HG02970 (cell line): ENCODE measurements at regions not wholly inside any gene's neighbourhood (a gene's known extent, or its start where the extent isn't known, plus 50 kb on each side); places are given as distances from the start of the nearest gene placed in this dataset.

Experiments
- ATAC-seq: cut with Tn5 transposase; IDR thresholded peaks from one replicate; pipeline ENCODE4 v1.9.1; 2021; ENCODE audit warnings: mild to moderate bottlenecking, moderate library complexity, moderate number of reproducible peaks; ENCODE audit not compliant: unreplicated experiment, low FRiP score

- ATAC-seq: no peak
These were observed 176.8 kb downstream of the LMO4 start for GRCh38 chr1:87505391-87505983.

- no peak for ATAC-seq
These were observed 177.5 kb downstream of the LMO4 start for GRCh38 chr1:87506147-87506546.

GRCh38 chr1:87508247-87508787, 179.6 kb downstream of the LMO4 start:
- no peak for ATAC-seq

GRCh38 chr1:87510540-87510939, 181.9 kb downstream of the LMO4 start:
- no peak for ATAC-seq

DNA sequence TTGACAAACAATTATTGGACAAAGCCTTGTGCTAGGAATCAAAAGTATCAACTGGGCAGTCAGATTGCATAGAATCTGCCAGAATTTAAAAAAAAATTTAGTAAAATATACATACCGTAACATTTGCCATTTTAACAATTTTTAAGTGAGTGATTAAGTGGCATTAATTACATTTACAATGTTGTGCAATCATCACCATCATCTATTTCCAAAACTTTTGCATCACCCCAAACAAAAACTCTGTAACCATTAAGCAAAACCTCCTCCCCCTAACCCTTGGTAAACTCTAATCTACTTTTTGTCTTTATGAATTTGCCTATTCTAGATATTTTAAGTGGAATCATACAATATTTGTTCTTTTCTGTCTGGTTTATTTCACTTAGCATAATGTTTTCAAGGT, 182.8 kb downstream of the LMO4 start:
- no peak for ATAC-seq

DNA sequence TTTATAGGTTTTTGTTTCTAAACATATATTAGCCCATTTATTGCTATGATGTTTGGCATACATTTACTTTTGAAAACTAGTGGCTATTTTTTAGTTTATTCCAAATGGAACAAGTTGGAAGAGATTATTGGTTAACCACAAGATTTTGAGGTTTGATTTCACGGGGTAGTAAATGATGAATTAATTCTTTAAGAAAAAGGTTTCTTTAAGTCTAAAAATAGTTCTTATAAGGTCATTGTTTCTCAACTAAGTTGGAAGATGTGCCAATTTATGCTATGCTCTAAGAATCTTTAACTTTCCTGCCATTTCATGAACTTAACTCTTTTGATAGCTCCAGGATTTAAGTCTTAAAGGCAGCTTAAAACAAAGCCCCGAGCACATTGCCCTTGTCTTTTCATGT, 183.8 kb downstream of the LMO4 start:
- ATAC-seq: no peak

DNA sequence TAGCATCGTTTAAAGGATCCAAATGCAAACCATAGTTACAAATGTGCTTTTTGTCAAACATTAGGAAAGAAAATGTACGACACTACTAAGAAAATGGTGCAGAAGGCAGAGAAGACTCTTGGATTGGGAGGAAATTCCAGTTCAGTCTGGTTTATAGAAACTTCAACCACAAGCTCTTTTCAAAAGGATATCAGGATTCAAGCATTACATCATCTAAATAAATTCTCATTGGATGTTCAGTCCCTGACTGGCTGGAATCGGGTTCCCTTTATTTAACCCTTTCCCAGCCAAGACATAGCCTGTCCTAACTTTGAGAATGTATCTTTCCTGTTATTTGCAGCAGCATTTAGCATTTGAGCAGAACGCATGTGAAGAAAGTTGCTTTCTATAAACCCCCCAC, 184.6 kb downstream of the LMO4 start:
- no peak for ATAC-seq

DNA sequence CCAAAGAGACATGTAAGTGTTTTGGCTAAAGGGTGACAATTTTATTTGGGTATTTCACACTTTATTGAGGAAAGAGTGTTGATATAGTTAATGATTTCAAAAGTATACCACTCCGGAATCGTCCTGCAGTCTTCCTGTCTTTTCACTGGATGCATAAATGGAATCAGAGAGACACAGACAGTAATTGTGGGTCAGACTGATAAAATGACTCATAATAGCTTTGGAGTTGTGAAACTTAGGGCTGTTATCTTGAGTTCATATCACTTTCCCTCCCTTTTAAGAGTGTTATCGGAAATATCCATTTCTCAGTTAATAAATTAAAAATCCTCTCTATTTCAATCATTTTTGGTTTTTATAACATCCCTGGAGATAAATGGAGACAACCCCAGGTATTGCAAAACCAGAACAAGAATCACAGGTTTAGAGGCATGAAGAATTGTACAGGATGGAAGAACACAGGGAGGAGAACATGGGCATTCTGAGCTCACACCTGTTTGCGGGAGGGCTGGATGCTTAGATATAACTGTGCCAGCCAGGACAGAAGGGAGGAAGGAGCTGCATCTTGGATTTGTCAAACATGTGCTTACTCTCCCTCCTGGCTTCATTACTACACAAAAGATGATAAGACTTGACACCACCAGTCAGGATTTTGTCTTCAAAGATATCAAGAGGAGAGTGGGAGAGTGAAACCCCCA, 185.4 kb downstream of the LMO4 start:
- no peak for ATAC-seq

DNA sequence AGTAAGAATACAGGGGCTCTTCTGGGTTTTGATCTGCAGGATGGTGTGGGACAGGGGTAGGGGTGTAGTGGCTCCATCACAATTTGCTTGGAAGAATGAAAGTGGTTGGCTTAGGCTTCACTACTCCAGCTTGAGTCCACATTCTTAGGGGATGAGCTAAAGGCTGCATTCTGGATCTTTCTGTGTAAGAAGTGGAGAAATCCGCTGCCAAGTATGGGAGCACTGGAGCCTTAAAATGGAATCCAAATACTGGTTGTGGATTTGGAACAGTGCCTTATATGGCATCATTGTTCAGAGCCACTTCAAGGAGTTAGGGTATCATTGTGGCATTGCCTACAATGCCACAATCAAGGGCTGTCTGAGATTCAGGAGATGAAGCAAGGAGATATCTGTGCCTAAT, 187.1 kb downstream of the LMO4 start:
- no peak for ATAC-seq

- no peak for ATAC-seq
These were observed 190.1 kb downstream of the LMO4 start for GRCh38 chr1:87518794-87519193.

DNA sequence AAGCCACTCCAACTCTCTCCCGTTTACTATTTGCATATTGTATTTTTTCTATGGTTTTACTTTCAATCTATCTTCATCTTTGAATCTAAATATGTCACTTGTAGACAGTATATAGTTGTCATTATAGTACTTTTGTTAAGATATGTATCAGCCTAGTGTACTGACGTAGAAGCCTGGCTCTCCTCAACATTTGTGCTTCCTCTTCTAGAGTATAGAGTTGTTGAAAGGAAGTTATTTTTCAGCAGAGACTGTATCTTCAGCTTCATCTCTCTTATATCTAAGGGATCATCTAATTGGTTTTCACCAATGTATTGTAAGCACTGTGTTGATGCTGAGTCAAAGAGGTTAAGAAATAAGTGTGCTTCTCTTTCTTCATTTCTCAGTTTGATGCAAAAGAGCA, 192.8 kb downstream of the LMO4 start:
- ATAC-seq: no peak

- ATAC-seq: no peak
These were observed 194.8 kb downstream of the LMO4 start for GRCh38 chr1:87523466-87523865.

GRCh38 chr1:87524021-87524754, 195.5 kb downstream of the LMO4 start:
- ATAC-seq: no peak

GRCh38 chr1:87528754-87529517, 200.3 kb downstream of the LMO4 start:
- no peak for ATAC-seq

DNA sequence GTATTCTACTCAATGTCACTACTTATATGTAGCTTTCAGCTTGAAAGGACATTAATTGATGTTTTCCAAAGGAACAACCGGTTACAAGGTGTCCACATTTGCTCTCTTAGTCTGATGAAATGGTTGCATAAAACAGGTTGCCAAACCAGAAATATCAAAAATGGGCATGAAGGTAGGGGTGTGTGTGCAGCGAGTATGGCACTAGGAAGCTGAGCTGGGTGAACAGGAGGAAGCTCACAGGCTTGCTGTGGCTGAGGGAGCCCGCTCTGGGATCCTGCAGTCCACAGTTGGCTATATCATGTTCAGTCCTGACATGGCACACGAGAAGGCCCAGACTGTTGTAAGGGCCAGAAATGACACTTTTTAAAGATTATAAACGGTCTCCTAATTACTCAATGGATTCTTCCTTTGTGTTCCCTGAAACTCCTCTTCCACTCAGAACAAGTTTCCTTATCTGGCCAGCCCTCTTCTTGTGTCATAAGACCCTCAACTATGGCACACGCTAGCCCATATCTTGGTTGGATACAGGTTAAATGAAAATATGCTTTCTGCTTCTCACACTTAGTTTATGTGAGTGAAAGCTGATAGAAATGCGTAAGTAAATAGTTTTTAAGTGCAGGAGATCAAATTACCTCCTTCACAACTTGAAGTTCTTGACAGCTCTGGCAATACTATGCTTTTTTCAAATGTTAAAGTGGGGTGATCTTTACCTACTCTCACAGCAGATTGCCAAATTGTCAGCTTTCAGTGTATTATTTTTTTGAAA, 201.5 kb downstream of the LMO4 start:
- ATAC-seq: no peak

DNA sequence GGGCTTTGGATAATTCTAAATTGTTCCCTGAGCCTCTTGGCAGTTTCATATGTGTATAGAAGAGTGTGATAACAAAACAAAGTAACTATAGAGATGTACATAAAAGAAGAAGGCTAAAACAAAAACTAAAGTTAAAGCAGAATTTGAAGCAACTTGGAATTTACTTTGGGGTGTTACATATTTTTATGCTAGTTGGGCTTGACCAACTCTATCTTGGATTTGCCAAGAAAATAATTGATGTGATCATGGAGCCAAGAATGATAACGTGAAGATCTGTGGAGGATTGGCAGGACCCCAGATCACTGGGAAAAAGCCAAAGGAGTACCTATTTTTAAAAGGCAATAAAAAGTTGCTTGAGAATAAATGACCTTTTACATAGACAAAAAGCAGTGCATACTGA, 206.9 kb downstream of the LMO4 start:
- no peak for ATAC-seq

DNA sequence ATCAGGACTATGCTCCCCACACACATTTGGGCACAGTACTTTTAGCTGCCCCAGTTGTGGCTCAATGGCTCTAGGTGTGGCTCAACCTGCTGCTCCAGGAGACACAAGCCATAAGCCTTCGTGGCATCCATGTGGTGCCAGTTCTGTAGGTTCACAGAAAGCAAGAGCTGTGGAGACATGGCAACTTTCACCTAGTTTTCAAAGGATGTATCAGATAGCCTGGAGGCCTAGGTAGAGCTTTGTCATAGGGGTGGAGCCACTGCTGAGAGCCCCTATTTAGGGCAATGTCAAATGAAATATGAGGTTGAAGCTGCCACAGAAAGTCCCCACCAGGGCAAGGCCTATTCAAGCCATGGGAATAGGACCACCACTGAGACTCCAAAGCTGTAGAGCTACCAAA, 210.5 kb downstream of the LMO4 start:
- no peak for ATAC-seq

GRCh38 chr1:87542697-87543096, 214.0 kb downstream of the LMO4 start:
- no peak for ATAC-seq

DNA sequence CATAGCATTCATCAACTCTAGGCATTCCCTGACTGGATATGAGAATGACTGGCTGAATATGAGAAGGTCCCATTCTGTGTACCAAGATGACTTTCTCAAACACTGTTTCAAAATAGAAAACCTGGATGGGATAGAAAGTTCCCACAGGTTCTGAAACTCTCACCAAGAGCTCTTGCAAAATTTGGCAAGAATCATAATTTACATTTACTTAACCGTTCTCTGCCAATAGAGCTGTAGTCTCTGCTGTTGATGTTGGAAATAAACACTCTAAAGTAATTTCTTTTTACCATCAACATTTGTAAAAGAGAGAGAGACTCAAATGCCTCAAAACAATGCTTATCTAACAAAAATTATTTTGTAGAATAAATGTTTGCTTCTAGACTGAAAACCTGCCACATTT, 221.1 kb downstream of the LMO4 start:
- no peak for ATAC-seq

GRCh38 chr1:87553511-87553910, 224.8 kb downstream of the LMO4 start:
- no peak for ATAC-seq
